GM19328 (cell line): ENCODE measurements at regions not wholly inside any gene's neighbourhood (a gene's known extent, or its start where the extent isn't known, plus 50 kb on each side); places are given as distances from the start of the nearest gene placed in this dataset.

Source experiments
- ATAC-seq: cut with Tn5 transposase; IDR thresholded peaks from one replicate; pipeline ENCODE4 v1.9.1; 2021; ENCODE audit warnings: mild to moderate bottlenecking, moderate library complexity; ENCODE audit not compliant: unreplicated experiment

DNA sequence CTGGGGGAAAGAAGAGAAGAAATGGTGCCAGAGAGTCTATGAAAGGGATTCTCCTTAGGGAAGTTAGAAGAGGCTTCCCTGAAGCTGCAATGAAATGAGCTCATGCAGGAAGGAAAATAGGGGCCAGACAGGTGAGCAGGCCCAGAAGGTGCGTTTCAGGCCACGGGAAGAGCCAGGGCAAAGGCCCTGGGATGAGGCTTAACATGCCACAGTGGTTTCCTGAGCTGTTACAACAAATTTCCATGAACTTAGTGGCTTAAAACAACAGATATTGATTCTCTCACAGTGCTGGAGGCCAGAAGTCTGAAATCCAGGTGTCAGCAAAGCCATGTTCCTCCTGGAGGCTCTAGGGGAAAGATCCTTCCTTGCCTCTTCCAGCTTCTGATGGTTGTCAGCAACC is 167.9 kb downstream of the TFAP2C start:
- ATAC-seq, result no peak

DNA sequence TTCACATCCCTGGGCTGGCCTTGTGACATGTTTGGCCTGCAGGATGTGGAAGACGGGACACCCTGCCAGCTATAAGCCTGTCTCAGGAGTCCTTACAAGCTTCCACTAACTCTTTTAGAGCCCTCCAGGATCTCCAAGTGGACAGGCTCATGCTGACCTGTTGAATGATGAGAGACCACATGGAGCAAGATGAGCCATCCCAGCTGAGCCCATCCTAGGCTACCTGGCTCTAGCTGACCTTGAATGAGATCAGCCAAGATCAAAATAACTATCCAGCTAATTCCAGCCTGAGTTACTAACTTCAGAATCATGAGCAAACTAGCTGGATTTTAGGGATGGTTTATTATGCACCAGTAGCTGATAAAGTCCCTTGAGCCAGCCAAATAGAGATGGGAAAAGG is 169.5 kb downstream of the TFAP2C start:
- no peak for ATAC-seq

DNA sequence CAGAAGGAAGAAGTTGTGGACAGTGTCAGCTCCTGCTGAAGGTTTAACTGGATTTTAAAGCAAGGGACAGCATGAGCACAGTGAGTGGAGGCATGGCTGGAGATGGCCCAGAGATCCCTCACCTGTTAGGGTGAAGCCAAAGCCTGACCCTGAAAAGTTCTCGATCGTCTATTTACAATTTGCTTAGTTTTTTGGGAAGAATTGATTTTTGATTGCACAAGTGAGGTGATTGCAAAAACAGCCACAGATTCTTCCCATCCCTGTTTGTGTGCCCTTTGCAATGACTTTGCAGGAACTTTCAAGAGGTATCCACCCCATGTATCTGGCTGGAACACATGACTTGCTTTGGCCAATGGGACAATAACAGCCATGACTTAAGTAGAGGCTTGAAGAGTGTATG is 170.1 kb downstream of the TFAP2C start:
- ATAC-seq, result no peak

GRCh38 chr20:56800088-56800487 is 171.0 kb downstream of the TFAP2C start:
- ATAC-seq, result no peak

DNA sequence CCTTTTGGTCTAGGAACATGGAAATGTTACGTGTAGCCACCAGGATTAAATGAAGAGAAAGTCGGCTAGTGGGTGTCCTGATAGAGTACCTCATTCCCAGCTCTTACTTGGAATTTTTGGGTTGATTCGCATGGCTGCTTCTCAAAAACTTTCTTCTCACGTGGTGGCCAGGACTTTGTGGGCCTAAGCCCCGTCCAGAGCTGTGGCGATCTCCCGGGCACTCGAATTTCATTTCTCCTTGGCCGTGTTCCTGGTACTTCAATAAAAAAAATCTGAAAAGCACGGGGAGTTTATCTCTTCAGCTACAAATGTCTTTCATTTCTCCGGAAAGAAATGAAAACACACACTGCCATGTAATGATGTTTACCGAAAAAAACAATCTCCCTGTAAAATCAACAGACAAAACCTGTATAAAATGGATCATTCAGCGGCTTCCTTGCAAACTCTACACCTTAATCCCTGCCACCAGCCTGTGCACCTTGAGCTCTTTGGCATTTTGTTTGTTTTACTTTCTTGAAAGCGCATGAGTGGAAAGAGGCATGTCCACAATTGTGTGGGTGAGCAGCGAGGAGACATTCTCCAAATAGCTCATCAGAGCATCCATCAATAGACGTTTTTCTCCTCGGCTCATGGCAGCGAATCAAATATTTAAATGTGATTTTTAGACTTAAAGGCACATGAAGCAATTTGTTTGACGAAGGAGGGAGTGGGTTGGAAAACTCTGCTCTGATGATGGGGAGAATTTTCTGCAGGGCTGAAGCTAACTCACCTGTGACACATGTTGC is 173.1 kb downstream of the TFAP2C start:
- no peak for ATAC-seq

DNA sequence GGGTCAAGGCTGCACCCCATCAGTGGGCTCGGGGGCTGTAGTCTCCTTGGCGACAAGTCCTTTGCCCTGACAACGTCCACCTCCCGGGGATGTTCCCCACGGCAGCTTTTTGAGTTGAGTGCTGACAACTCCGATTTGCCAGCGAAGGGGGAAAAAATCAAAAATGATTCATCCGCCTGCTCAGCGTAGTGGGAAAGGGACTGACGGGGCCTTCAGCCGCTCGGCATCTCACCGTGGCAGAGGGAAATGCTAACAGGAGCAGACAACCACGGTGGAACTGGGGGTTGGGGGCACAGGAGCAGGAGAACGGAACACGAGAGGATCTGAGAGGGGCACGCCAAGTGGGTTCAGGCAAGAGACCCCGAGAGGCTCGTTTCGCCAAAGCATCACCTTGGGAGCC is 173.7 kb downstream of the TFAP2C start:
- no peak for ATAC-seq

GRCh38 chr20:56805313-56805712 is 176.2 kb downstream of the TFAP2C start:
- no peak for ATAC-seq

DNA sequence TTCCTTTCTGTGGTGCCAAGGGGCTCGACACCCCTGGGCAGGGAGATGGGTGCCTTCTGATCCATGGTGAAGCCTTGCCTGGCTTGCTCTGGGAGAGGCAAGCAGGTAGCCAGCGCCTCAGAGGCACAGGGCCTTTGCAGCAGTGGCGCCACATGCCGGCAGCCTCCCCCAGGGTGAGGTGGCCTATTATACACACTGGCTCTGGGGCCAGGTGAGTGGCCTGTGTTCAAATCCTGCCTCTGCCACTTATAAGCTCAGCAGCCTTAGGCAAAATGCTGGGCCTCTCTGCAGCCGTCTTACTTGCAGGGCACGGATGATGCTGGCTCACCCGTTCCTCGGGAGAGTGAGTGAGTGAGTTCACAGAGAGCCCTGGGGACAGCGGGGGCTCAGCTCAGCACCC is 176.9 kb downstream of the TFAP2C start:
- no peak for ATAC-seq

- ATAC-seq, result no peak
Measured at GRCh38 chr20:56806952-56807517, 177.9 kb downstream of the TFAP2C start.

GRCh38 chr20:56808117-56808725 is 179.1 kb downstream of the TFAP2C start:
- no peak for ATAC-seq

DNA sequence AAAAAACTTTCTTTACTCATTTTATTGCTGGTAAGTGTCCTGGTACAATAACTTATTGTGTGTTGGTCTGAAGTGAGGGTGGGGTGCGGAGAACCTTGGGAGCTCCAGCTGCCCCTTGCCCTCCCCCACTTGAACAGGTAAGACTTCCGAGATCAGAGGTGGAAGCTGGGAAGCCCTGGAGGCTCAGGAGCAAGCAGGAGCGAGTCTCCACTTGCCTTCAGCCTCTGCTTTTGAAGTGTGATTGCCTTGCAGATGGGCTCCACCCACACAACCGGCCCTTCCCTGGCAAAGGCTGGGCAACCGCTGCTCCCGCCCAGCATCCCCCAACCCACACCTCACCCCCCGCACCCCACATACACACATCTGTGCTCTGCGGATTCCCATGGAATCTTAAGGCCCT is 179.6 kb downstream of the TFAP2C start:
- ATAC-seq, result no peak

- ATAC-seq, result no peak
Measured at GRCh38 chr20:56809668-56810067, 180.6 kb downstream of the TFAP2C start.

- no peak for ATAC-seq
Measured at GRCh38 chr20:56810141-56810540, 181.0 kb downstream of the TFAP2C start.

GRCh38 chr20:56815796-56816195 is 186.7 kb downstream of the TFAP2C start:
- no peak for ATAC-seq

DNA sequence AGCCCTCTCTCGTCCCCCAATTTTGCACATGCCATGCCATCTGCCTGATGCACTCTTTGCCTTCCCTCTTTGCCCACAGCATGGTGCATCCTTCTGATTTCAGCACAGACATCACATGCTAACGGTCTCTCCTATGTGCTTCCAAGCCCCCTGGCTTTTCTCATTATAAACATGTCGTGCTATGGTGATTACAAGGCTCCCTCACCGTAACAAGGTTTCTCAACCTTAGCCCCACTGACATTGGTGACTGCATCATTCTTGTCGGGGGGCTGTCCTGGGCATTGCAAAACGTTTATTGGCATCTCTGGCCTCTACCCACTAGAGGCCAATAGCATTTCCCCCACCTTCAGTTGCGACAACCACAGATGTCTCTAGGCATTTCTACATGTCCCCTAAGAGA is 187.2 kb downstream of the TFAP2C start:
- no peak for ATAC-seq

GRCh38 chr20:56817780-56818675 is 188.9 kb downstream of the TFAP2C start:
- no peak for ATAC-seq

- no peak for ATAC-seq
Measured at GRCh38 chr20:56820984-56821383, 191.9 kb downstream of the TFAP2C start.

DNA sequence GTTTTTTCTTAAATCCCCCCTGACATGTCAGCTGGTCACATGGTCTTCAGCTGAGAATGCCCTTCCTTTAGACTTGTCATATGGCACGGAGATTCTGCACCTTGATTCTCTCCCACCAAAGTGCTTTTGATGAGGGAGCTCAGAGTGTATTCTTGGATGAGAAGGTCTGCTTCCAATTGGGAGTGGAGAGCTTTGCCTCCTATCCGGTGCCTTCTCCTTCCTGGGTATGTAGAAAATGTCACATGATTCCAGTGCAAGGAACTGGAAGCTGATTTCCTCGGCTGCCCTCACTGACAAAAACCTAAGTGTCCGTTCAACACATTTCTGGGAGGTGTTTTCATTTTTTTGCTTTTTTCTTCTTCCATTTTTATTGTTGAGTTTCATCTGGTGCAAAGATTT is 197.2 kb downstream of the TFAP2C start:
- ATAC-seq, result no peak

GRCh38 chr20:56826705-56827665 is 197.9 kb downstream of the TFAP2C start:
- no peak for ATAC-seq

- ATAC-seq, result no peak
Measured at GRCh38 chr20:56827763-56828162, 198.7 kb downstream of the TFAP2C start.
